ENCODE measurements at regions not wholly inside any gene's neighbourhood (a gene's known extent, or its start where the extent isn't known, plus 50 kb on each side); places are given as distances from the start of the nearest gene placed in this dataset.

DNA sequence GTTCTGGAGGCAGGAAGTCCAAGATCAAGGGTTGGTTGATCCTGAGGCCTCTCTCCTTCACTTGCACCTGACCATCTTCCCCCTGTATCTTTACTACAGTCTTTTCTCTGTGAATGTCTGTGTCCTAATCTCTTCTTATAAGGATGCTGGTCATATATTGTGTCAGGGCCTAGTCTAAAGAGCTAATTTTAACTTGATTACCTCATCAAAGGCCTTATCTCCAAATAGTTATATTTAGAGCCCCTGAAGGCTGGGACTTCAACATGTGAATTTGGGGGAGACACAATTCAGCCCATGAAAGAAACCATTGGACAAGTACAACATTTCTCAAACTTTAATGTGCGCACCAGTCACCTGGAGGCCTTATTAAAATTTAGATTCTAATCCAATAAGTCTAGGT lies 62.8 kb upstream of the DYNLT3 start:
- TF ChIP-seq, protein P1, sequence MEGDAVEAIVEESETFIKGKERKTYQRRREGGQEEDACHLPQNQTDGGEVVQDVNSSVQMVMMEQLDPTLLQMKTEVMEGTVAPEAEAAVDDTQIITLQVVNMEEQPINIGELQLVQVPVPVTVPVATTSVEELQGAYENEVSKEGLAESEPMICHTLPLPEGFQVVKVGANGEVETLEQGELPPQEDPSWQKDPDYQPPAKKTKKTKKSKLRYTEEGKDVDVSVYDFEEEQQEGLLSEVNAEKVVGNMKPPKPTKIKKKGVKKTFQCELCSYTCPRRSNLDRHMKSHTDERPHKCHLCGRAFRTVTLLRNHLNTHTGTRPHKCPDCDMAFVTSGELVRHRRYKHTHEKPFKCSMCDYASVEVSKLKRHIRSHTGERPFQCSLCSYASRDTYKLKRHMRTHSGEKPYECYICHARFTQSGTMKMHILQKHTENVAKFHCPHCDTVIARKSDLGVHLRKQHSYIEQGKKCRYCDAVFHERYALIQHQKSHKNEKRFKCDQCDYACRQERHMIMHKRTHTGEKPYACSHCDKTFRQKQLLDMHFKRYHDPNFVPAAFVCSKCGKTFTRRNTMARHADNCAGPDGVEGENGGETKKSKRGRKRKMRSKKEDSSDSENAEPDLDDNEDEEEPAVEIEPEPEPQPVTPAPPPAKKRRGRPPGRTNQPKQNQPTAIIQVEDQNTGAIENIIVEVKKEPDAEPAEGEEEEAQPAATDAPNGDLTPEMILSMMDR (IDR thresholded peaks at IDR 0.05) = no peak
- TF ChIP-seq EP300 (IDR thresholded peaks at IDR 0.05) (no peak), POLR2A (IDR thresholded peaks at IDR 0.05) (no peak), POLR2AphosphoS5 (IDR thresholded peaks at IDR 0.05) (no peak)
